OCI-LY7 (cell line): ENCODE measurements at regions not wholly inside any gene's neighbourhood (a gene's known extent, or its start where the extent isn't known, plus 50 kb on each side); places are given as distances from the start of the nearest gene placed in this dataset.

Source experiments
- CTCF ChIP-seq: fragments of 200-600 bp; sonication (generic); conservative IDR thresholded peaks from 2 replicates; pipeline ENCODE4 v1.5.1; 2014; ENCODE audit warnings: mild to moderate bottlenecking, antibody characterized with exemption, low read length, moderate library complexity, mixed read lengths
- EZH2phosphoT487 ChIP-seq: fragments of 200-600 bp; sonication (generic); IDR thresholded peaks from 2 replicates; pipeline ENCODE4 v1.6.1; 2018; ENCODE audit warnings: low read depth, borderline replicate concordance, mild to moderate bottlenecking, mixed run types, antibody characterized with exemption, low read length, moderate library complexity, mixed read lengths

- TF ChIP-seq CTCF (no peak), EZH2phosphoT487 (no peak)
These were observed 464.5 kb downstream of the USP25 start for GRCh38 chr21:16194095-16194787.
